Muscle of leg (tissue), 3 donors: ENCODE measurements at regions not wholly inside any gene's neighbourhood (a gene's known extent, or its start where the extent isn't known, plus 50 kb on each side); places are given as distances from the start of the nearest gene placed in this dataset.

Experiments used
- DNase-seq: peaks from one replicate; pipeline ENCODE4 v3.0.0; 2013
- H3K27ac ChIP-seq: one replicate; pipeline ENCODE4 v1.5.1; 2013; ENCODE audit warnings: mild to moderate bottlenecking, low read length, control low read depth
- H3K27me3 ChIP-seq: one replicate; pipeline ENCODE4 v1.6.1; 2013; ENCODE audit warnings: low read length; ENCODE audit not compliant: control insufficient read depth, insufficient read depth
- H3K36me3 ChIP-seq: one replicate; pipeline ENCODE4 v1.6.1; 2013; ENCODE audit warnings: low read length; ENCODE audit not compliant: control insufficient read depth, insufficient read depth
- H3K4me1 ChIP-seq: one replicate; pipeline ENCODE4 v1.6.1; 2013; ENCODE audit warnings: low read length; ENCODE audit not compliant: control insufficient read depth, insufficient read depth
- H3K4me3 ChIP-seq: one replicate; pipeline ENCODE4 v1.5.1; 2013; ENCODE audit warnings: low read length, control low read depth
- H3K9me3 ChIP-seq: replicated peaks from 2 replicates; pipeline ENCODE4 v1.6.1; 2013; ENCODE audit warnings: low read depth, low read length; ENCODE audit not compliant: control insufficient read depth
- WGBS: methylation state at CpG from one replicate; pipeline ENCODE4 v1.1.5; 2013; ENCODE audit warnings: missing lambda C conversion rate; ENCODE audit not compliant: insufficient coverage; 5-methylcytosine and 5-hydroxymethylcytosine counted together

GRCh38 chr22:49257551-49257961 lies 570.1 kb downstream of the BRD1 start:
- Histone ChIP-seq H3K9me3 (no peaks in the 10 kb centered on the region), H3K4me1 (no peaks in the 10 kb centered on the region), H3K4me3 (no peak overlapping the region), H3K27ac (no peak overlapping the region), H3K27me3 (peaks cover 6% of the 10 kb centered on the region), H3K36me3 (no peaks in the 10 kb centered on the region)
- DNase-seq = no peak
- 59% methylated on average over 3 of the region's 13 CpGs for WGBS

- Histone ChIP-seq H3K4me1 (no peaks in the 10 kb centered on the region), H3K27ac (no peak overlapping the region)
- 83% methylated on average over 12 of the region's 17 CpGs for WGBS
Measured at GRCh38 chr22:49255741-49256318, 571.8 kb downstream of the BRD1 start.

GRCh38 chr22:49255154-49255553 lies 572.5 kb downstream of the BRD1 start:
- Histone ChIP-seq H3K4me1 (no peaks in the 10 kb centered on the region), H3K27ac (no peak overlapping the region), H3K36me3 (no peaks in the 10 kb centered on the region), H3K9me3 (no peaks in the 10 kb centered on the region), H3K27me3 (peaks cover 6% of the 10 kb centered on the region), H3K4me3 (no peak overlapping the region)
- WGBS = 83% methylated on average over 3 of the region's 11 CpGs
- no peak for DNase-seq

More at GRCh38 chr22:49255741-49256318, 571.8 kb downstream of the BRD1 start:
- Histone ChIP-seq H3K36me3 (no peaks in the 10 kb centered on the region), H3K9me3 (no peaks in the 10 kb centered on the region), H3K27me3 (peaks cover 6% of the 10 kb centered on the region), H3K4me3 (no peak overlapping the region)
- DNase-seq = no peak

- H3K9me3 ChIP-seq = no peaks in the 10 kb centered on the region
- no peak overlapping the region for H3K27ac ChIP-seq
- DNase-seq = no peak
- 93% methylated on average over 5 of the region's 6 CpGs for WGBS
- H3K4me3 ChIP-seq = no peak overlapping the region
- peaks cover 6% of the 10 kb centered on the region for H3K27me3 ChIP-seq
- H3K4me1 ChIP-seq = no peaks in the 10 kb centered on the region
- no peaks in the 10 kb centered on the region for H3K36me3 ChIP-seq
Measured at GRCh38 chr22:49253656-49254055, 574.0 kb downstream of the BRD1 start.

GRCh38 chr22:49251371-49251770 lies 576.3 kb downstream of the BRD1 start:
- Histone ChIP-seq H3K36me3 (no peaks in the 10 kb centered on the region), H3K4me3 (no peak overlapping the region), H3K27me3 (peaks cover 4% of the 10 kb centered on the region), H3K4me1 (no peaks in the 10 kb centered on the region), H3K9me3 (no peaks in the 10 kb centered on the region), H3K27ac (no peak overlapping the region)
- no peak for DNase-seq
- 75% methylated on average over 4 of the region's 6 CpGs for WGBS

GRCh38 chr22:49247194-49247924 lies 580.3 kb downstream of the BRD1 start:
- H3K4me3 ChIP-seq = no peak overlapping the region
- no peaks in the 10 kb centered on the region for H3K27me3 ChIP-seq
- no peaks in the 10 kb centered on the region for H3K4me1 ChIP-seq
- no peak overlapping the region for H3K27ac ChIP-seq
- H3K36me3 ChIP-seq = no peaks in the 10 kb centered on the region
- DNase-seq = no peak
- WGBS = 92% methylated on average over 6 of the region's 18 CpGs
- H3K9me3 ChIP-seq = no peaks in the 10 kb centered on the region

- H3K4me3 ChIP-seq = no peak overlapping the region
- no peaks in the 10 kb centered on the region for H3K36me3 ChIP-seq
- 86% methylated on average over 14 of the region's 16 CpGs for WGBS
- H3K4me1 ChIP-seq = no peaks in the 10 kb centered on the region
- H3K27me3 ChIP-seq = no peaks in the 10 kb centered on the region
- DNase-seq = no peak
- H3K27ac ChIP-seq = no peak overlapping the region
- H3K9me3 ChIP-seq = no peaks in the 10 kb centered on the region
Measured at GRCh38 chr22:49244466-49245420, 582.9 kb downstream of the BRD1 start.

GRCh38 chr22:49243965-49244364 lies 583.7 kb downstream of the BRD1 start:
- 100% methylated on average over 1 of the region's 7 CpGs for WGBS
- no peak for DNase-seq

GRCh38 chr22:49243335-49243734 lies 584.3 kb downstream of the BRD1 start:
- no peaks in the 10 kb centered on the region for H3K9me3 ChIP-seq
- no peak overlapping the region for H3K4me3 ChIP-seq
- H3K27ac ChIP-seq = no peak overlapping the region
- H3K27me3 ChIP-seq = no peaks in the 10 kb centered on the region
- H3K4me1 ChIP-seq = no peaks in the 10 kb centered on the region
- no peaks in the 10 kb centered on the region for H3K36me3 ChIP-seq
- WGBS = 77% methylated on average over 5 of the region's 5 CpGs
- DNase-seq = no peak

More at GRCh38 chr22:49243965-49244364, 583.7 kb downstream of the BRD1 start:
- no peaks in the 10 kb centered on the region for H3K27me3 ChIP-seq
- H3K27ac ChIP-seq = no peak overlapping the region
- H3K9me3 ChIP-seq = no peaks in the 10 kb centered on the region
- H3K4me3 ChIP-seq = no peak overlapping the region
- H3K36me3 ChIP-seq = no peaks in the 10 kb centered on the region
- H3K4me1 ChIP-seq = no peaks in the 10 kb centered on the region

GRCh38 chr22:49242480-49242879 lies 585.2 kb downstream of the BRD1 start:
- Histone ChIP-seq H3K27me3 (no peaks in the 10 kb centered on the region), H3K36me3 (no peaks in the 10 kb centered on the region), H3K9me3 (no peaks in the 10 kb centered on the region), H3K4me3 (no peak overlapping the region), H3K27ac (no peak overlapping the region), H3K4me1 (no peaks in the 10 kb centered on the region)
- 100% methylated on average over 1 of the region's 3 CpGs for WGBS
- no peak for DNase-seq
